GM03348 (cell line): ENCODE measurements at regions not wholly inside any gene's neighbourhood (a gene's known extent, or its start where the extent isn't known, plus 50 kb on each side); places are given as distances from the start of the nearest gene placed in this dataset.
"Not testable (repeated sequence)": the region's sequence is repeated elsewhere in the genome, so short reads cannot be mapped to it uniquely, and the experiment has no call there.

Source experiments
- DNase-seq: peaks from one replicate; pipeline ENCODE4 v3.0.0; 2012; ENCODE audit warnings: low spot score

DNA sequence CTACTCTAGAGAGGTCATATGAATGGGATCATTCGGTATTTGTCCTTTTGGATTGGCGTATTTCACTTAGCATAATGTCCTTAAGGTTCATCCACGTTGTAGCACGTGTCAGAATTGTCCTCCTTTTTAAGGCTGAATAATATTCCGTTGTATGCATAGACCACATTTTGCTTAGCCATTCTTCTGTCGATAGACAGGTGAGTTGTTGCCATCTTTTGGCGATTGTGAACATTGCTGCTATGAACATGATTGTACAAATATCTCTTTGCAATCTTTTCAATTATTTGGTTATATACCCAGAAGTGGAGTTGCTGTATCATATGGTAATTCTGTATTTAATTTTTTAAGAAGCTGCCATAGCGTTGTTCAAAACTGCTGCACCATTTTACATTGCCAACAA is 52.4 kb upstream of the GOLGA8J start:
- DNase-seq = no peak

DNA sequence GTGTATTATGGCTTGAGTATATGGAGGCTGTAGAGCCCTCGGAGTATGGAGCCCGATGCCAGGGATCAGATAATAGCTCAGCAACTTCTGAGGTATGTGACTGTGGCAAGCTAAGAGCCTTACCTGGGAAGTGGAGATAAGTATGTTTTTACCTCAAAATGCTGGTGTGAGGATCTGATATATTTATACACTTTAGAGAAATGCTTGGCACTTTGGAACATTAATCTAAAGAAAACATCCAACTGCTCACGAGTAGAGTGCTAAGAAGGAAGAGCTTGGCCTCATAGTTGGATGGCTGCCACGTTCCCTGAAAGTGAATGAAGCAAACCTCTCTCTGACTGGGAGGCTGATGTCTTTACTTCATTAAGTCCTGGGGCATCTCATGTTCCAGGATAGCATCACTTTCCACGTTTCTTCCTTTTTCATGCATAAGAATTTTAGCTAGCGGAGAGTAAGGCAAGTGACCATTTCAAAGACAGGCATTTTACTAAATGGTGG is 58.9 kb upstream of the GOLGA8J start:
- DNase-seq = no peak

DNA sequence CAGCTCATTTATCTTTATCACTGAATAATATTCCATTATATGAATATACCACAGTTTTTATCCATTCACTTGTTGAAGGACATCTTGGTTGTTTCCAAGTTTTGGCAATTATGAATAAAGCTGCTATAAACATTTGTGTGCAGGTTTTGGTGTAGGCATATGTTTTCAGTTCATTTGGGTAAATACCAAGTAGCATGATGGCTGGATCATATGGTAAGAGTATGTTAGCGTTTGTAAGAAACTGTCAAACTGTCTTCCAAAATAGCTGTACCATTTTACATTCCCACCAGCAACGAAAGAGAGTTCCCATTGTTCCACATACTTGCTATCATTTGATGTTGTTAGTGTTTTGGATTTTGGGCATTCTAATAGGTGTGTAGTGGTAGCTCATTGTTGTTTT is 72.0 kb upstream of the GOLGA8J start:
- DNase-seq = no peak

DNA sequence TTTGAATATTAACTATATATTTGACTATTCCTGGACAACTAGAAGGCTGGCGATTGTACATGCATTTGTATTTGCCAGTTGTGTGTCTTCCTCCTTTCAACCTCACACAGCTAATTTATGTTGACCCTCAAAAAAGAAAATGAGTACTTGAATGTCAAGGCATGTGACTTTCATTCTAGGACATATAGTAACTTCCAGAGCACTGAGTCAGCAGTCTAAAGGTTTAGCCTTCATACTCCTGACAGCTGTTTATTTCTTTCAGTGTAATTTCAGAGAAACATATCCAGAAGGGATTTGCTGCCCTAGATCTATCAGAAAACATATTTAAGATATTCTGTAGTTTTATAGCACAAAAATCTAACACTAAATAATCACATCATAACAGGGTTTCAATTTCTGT is 74.6 kb upstream of the GOLGA8J start:
- DNase-seq = no peak

DNA sequence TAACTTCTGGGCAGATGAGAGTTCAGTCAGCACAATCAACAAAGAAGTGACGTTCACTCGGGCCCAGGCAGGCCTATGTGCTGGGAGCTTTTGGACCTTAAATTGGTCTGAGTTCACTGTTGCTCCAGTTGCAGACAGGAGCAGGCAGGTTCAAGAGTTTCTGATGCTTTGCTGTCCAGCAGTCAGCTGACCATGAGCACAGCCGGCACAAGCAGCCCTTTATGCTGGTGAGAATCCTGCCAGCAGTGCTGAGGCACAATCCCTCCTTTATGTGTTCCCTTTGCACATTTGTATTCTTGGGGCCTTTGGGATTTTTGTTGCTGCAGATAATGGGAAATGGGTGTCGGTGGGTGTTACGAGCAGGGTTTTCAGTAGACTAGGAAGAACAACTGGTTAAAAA is 81.2 kb upstream of the GOLGA8J start:
- DNase-seq = no peak

DNA sequence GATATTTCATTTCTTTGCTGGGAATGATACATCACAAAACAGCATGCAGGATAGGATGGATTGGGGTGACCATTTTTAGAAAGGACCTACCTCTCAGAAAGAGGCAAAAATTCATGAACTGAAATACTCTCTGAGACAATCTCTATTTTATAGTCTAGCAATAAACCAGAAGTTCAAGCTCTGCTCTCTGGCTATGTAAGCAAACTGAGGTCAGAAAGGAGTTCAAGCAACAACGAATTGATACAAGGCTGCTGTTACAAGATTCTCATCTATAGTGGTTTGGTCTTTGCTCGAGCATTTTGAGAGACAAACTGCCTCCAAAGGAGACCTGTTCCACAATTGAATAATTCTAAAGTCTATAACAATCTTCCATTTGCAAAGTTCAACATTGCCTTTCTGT is 84.7 kb upstream of the GOLGA8J start:
- no peak for DNase-seq

DNA sequence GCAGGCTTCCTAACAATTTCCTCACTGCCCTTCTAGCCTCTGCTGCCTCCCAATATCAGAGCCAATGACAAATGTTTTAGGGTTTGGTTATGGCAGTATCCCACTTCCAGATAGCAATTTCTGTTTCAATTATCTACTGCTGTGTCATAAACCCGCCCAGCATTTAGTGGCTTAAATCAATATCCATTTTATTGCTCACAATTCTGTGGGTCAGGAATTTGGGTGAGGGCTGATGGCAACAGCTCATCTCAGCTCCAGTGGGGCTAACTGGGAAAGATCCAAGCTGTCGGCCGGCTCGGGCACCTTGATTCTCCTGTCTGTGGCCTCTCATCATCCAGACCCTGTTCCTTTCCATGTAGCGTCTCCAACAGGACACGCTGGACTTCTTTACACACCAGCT is 85.3 kb upstream of the GOLGA8J start:
- DNase-seq = no peak

DNA sequence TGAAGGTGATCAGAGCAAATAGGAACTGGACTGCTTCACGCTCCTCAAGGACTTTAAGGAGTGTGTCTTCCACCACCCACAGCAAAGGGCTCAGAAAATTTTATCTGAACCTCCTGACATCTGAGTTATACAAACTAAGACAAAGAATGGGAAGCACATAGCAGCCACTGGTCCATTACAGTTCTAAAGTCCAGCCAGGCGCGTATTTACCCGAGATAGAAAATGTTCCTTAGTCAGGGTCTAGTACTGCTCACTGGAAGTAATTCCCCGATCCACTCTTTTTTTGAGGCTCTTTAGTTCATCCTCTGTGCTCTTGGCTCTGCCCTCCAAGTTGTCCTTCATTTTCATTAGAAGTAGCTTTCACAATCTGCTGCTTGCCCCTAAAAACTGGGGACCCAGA is 88.5 kb upstream of the GOLGA8J start:
- no peak for DNase-seq

DNA sequence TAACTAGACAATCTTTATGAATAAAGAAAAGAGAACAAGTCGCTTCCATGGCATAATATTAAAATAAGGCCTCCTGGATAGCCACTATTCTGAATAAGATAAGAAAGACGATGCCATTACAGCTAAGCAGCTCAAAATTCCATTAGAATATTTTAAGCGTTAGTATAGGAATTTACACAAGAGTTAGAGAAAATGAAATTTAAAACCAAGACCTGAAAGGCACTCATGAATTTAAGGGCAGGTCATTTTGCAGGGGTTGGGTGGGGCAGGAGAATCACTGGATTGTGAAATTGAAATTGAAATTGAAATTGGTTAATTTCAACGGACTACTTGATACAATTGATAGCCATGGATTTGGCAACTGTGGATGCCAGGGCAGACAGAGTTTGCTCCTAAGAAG is 91.8 kb upstream of the GOLGA8J start:
- no peak for DNase-seq

DNA sequence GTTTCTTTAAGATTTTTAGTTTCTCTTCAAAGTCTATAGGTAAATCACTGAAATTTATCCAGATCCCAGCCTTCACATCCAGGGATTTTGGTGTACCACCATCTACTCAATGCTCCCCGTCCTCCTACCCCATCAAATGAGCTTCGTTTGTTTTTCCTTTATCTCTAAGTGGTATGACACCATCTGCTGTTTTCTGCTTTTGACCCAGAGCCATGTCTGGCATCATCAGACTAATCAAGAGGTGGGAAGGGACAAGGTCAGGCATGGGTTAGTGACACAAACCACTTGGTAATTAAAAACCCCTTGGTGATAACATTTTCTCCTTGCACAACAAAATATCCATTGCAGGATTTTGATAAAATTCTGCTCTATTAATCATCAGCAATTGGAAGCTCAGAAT is 92.7 kb upstream of the GOLGA8J start:
- no peak for DNase-seq

DNA sequence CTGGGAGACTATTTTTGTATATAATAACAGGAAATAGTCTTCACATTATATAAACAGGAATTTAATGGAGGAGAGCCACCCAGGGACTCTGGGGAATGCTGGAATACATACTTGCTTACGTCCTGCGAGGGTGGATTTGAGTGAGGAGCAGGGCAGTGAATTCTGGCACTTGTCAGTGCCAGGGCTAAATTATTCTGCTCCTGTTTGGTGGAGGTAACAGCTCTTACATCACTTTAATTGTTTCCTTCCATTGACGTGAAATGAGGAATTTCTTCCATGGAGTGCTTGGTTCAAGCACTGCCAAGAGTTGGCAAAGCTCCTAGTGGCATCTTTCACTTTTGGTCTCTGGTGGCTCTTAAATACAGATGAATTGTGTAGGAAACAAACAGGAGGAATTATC is 94.1 kb upstream of the GOLGA8J start:
- DNase-seq = no peak

DNA sequence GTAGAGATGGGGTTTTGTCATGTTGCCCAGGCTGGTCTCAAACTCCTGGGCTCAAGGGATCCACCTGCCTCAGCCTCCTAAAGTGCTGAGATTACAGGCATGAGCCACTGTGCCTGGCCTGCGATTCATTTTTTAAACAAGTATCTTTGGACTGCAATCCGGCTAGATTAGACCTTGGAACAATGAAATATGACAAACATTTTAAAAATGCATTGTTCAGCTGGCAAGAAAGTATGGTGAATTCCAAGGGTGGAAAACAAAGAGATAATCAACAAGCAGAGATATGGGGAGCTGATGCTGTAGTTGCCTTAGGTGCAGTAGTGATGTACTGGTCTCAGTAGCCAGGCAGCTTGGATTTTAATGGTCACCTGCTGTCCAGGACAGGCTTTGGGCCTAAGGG is 95.8 kb upstream of the GOLGA8J start:
- DNase-seq = no peak

DNA sequence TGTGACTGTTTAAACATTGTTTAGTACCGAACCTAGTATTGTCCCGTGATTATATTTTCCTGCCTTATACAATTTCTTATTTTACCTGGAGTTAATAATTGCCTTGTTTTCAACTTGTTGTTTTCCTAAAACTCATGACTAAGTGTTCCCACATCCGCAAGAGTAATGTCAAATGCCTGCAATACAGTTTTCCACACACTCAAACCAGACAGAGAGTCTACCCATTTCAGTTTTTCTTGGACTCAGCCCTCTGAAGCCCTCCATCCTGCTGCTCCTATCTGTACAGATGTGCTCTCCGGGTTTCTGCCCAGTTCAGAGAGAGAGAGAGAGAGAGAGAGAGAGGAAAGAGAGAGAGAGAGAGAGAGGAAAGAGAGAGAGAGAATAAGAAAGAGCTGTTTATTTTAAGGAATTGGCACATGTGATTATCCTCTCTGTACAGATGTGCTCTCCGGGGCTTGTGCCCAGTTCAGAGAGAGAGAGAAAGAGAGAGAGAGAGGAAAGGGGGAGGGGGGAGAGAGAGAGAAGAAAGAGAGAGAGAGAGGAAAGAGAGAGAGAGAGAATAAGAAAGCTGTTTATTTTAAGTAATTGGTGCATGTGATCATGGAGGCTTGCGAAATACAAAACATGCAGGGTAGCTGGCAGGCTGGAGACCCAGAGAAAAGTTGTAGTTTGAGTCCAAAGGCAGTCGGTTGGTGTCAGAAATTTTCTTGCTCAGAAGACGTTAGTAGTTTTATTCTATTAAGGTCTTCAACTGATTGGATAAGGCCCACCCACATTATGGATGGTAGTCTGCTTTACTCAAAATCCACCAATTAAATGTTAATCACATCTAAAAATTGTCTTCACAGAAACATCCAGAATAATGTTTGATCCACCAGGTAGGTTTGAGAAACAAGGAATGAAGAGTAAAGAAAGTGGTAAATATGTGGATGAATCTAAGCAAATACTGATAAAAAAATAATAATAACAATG is 104.1 kb upstream of the GOLGA8J start:
- DNase-seq = peak; percentile 16

DNA sequence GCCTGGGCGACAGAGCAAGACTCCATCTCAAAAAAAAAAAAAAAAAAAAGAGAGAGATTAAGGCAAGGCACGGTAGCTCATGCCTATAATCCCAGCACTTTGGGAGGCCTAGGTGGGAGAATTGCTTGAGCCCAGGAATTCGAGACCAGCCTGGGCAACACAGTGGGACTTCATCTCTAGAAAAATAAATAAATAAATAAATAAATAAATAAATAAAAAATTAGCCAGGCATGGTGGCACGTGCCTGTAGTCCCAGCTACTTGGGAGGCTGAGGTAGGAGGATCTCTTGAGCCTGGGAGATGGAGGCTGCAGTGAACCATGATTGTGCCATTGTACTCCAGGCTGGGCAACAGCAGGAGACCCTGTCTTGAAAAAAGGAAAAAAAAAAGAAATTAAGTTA is 108.7 kb upstream of the GOLGA8J start:
- not testable (repeated sequence) for DNase-seq

DNA sequence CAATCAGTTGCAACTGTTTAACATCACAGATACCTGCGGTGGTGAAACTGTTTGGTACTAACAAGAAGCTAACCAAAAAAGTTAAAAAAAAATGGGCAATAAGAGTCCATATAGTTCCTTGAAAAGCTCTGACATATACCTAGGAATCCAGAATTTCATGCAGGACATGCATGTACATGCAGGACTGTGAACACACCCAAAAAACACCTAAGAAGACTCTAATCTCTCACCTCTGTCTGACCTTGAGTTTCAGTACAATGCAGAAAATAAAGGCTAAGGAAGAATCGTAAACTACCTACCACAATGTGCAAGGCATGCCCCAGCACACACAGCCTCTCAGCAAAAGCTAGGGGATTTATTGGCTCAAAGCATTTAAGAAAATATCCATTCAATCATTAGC is 110.7 kb upstream of the GOLGA8J start:
- no peak for DNase-seq

DNA sequence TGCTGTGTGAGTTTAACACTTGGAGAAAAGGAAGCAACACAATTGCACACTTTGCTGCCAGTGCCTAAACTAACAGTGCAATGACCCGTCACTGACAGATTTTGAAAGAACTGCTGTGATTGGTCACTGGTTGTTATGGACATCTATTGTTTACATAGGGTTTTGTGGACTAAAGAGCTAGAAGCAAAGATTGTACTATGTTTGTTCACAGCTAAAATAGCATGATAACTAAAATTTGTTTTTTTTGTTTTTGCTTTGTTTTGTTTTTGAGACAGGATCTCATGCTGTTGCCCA is 112.4 kb upstream of the GOLGA8J start:
- no peak for DNase-seq

DNA sequence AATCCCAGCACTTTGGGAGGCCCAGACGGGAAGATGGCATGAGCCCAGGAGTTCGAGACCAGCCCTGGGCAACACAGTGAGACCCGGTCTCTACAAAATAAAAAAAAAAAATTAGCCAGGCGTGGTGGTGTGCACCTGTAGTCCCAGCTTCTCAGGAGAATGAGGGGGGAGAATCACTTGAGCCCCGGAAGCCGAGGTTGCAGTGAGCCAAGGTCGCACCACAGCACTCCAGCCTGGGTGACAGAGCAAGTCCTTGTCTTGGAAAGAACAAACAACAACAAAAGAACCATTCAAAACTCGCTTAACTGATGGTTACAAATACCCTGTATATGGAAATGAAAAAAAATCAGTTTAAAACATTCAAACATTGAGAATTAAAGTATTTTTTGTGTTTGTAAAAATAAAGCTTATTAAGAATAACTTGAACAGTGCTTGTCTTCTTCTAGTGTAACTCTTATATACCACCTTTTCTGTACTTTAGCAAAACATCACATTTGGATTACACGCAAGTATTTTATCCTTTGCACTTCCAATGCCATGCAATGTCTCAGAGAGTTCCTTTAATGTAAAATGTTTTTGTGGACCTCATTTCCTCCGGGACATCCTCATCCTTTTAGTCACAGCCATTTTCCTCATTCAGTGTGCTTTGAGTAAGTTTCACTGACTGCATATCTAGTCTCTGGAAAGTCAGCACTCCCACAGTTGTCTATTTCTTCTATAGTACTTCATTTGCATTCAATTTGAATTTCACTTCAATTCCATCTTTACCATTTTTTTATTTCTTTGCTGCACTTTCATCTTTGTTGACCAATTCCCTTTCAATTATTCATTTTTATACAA is 113.0 kb upstream of the GOLGA8J start:
- DNase-seq = no peak

DNA sequence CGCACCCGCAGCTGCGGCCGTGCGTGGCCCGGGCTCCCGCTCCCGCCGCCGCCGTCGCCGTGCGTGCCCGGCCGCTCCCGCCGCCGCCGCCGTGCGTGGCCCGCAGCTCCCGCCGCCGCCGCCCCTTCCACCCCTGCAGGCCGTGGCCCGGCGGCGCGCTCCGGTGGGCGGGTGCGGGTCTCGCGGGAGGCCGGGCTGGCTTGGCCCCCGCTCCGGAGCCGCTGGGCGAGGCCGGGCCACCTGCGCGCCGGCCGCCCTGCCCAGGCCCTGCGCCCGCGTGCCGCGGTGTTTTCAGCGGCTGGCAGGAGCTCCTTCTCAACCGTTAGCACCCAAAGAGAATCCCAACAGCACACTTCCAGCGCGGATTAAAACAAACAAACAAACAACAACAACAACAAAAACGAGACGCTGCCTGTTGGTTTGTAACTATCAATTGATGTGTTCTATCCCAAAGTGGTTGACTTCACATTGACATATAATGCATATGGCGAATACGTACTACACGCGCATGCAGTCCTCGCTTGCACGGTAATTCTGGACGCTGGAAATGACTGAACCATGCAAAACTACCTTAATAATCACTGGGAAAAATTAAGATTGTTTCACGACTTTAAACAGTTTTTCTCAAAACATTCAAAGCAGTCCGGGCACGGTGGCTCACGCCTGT is 113.7 kb upstream of the GOLGA8J start:
- no peak for DNase-seq

DNA sequence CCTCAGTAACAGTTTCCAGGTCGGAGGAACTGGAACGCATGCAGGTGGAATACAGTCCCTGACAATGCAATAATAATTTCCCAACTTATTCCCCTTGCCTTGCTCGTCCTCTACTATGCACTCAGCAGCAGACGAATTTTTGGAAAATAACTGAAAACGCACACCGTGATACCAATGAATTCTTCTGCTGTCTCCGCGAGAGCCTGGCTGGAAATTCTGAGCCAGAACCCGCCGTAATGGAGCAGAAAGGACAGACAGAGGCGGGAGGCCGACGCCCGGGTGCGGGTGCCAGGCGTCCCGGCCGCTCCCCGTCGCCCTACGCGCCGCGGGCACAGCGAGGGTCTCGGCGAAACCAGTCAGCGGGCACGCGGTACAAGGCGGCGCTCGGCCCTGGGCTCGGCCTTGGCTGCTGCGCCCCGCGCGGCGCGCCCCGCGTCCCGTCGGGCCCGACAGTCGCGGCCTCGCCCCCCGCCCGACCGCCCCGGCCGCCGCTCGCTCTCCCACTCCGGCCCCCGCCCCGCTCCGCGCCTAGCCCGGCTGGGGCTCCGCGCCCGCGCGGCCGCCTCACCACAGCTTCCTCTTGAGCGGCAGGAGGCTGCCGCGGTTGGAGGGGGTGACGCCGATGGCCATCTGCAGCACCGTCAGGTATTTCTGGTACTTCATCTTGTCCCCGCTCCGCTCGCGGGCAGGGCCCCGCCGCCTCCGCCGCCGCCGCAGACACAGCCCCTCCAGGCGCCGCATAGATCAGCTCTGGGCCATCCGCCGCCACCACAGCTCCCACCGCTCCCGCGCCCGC is 114.5 kb upstream of the GOLGA8J start:
- DNase-seq = peak; percentile 24

DNA sequence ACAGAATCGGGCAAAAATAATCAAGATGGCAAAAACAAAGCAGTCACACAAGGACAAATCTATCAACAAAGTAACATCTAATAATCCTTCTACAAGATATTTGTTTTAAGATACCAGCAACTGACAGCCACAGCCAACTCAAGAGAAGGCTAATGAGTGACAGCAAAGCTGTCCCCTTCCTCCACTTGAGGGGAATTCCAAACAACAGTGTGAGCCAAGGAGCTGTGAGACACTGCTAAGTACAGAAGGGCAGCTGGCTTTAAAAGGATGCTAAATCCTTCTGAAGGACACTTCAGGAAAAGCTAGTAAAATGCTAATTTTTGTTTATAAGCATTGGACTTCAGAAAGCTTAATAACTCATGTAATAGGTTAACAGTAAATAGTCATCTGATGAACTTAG is 120.3 kb upstream of the GOLGA8J start:
- DNase-seq = no peak

DNA sequence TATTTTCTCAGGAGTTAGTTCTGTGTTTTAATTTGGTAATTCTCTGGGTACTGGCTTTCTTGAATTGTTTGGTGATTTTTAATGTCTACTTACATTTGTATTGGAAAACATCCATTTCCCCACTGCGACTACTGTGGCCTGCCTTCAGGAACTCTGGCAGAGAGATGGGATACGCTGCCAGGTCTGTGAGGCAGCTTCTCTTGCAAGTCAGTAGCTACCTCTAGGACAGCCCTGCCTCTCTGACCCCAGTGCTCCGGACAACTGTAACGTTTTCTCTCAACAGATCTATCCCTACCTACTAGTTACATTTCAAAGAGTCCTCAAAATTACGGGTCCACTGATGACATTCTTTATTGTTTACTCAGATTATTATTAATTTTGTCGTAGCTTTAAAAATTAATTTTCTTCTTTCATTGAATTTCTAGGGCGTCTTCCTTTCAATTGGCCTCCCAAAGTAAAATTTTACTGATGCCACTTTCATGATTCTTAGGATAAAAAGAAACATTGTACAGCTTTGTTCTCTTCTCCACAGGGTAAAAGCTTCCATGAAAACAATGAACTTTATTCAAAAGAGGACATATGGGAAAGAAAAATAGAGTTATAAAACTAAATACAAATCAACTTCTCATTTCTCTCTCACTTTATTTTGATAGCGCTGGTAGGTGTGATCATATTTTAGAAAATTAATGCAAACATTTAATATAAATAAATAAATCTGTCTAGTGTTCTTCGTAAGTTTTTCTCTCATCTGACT is 123.2 kb upstream of the GOLGA8J start:
- no peak for DNase-seq
